GM12892 (cell line): ENCODE measurements at regions not wholly inside any gene's neighbourhood (a gene's known extent, or its start where the extent isn't known, plus 50 kb on each side); places are given as distances from the start of the nearest gene placed in this dataset.

Source experiments
- POLR2A ChIP-seq: IDR thresholded peaks from 2 replicates; pipeline ENCODE4 v1.6.1; 2011; ENCODE audit warnings: low read depth, low read length, control low read depth
- POLR2AphosphoS5 ChIP-seq: IDR thresholded peaks from 2 replicates; pipeline ENCODE4 v1.6.1; 2011; ENCODE audit warnings: low read depth, low read length, control low read depth
- TAF1 ChIP-seq: IDR thresholded peaks from 2 replicates; pipeline ENCODE4 v1.6.1; 2011; ENCODE audit warnings: low read depth, mild to moderate bottlenecking, control low read depth, low read length, borderline replicate concordance

DNA sequence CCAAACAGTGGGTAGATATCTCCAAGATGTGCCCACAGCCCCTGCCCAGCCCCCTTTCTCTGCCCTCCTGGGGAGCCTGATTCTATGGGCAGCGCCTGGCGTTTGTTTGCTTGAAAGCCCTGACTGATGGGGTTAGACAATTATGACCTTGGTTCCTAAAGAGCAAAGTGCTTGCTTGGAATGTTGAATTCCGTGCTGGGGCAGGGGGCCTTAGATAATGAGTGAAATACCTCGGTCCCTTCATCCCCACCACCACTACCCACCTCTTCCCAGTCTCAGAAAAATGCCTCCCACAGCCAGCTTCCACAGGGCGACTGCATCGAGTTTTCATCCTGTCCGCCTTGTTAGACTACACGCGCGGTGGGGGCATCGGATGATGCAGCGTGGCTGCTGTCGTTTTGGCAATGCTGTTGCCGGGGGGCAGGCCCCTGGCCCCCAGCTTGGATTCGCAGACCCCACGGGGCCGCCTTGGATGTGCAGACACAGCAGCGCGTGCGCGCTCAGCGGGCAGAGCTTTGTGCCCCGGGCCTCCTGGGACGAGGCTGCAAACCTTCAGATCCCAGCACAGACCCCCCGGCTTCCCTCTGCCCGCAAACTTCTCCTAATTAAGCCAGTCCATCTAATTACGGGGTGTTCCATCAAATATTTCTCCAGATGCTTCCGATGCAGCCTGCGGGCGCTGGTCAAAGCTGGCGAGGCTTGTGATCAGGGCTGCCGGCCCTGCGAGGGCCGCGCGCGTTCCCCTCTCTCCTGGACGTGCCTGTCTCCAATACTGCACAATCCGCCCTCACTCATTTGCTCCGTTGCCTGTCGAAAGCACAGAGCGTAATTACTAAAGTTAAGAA is 86.1 kb downstream of the LINC00237 start:
- TF ChIP-seq POLR2A (no peak), TAF1 (no peak), POLR2AphosphoS5 (no peak)
